Liver (tissue), 8 donors: ENCODE measurements at regions not wholly inside any gene's neighbourhood (a gene's known extent, or its start where the extent isn't known, plus 50 kb on each side); places are given as distances from the start of the nearest gene placed in this dataset.

Experiments used
- DNase-seq: peaks from one replicate; pipeline ENCODE4 v3.0.0-alpha.2; 2017; ENCODE audit warnings: low spot score
- H3K27ac ChIP-seq, 2 donors: one replicate each; pipeline ENCODE4 v1.7.0; 2013; ENCODE audit warnings: inconsistent platforms in 2 of 2, low read length in 2 of 2, control low read depth in 1 of 2, low read depth in 1 of 2, mild to moderate bottlenecking in 1 of 2
- H3K27me3 ChIP-seq, 4 donors: one replicate each; pipeline versions ENCODE4 v1.6.1 to v1.7.0; 2013; ENCODE audit warnings: low read length in 3 of 4, inconsistent platforms in 1 of 4, mild to moderate bottlenecking in 1 of 4, moderate library complexity in 1 of 4; ENCODE audit not compliant: control insufficient read depth in 4 of 4, insufficient read depth in 4 of 4
- H3K36me3 ChIP-seq, 4 donors: one replicate each; pipeline versions ENCODE4 v1.6.1 to v1.7.0; 2013; ENCODE audit warnings: low read length in 3 of 4, mild to moderate bottlenecking in 3 of 4, low read depth in 1 of 4, moderate library complexity in 1 of 4; ENCODE audit not compliant: control insufficient read depth in 4 of 4, insufficient read depth in 3 of 4
- H3K4me1 ChIP-seq, 4 donors: one replicate each; pipeline versions ENCODE4 v1.6.1 to v1.7.0; 2013; ENCODE audit warnings: low read length in 3 of 4, mild to moderate bottlenecking in 3 of 4, moderate library complexity in 1 of 4; ENCODE audit not compliant: control insufficient read depth in 4 of 4, insufficient read depth in 4 of 4
- H3K4me3 ChIP-seq, 3 donors: one replicate each; pipeline versions ENCODE4 v1.6.1 to v1.7.0; 2013; ENCODE audit warnings: low read length in 3 of 3, control low read depth in 1 of 3, low read depth in 1 of 3, mild to moderate bottlenecking in 1 of 3
- H3K9ac ChIP-seq, 2 donors: one replicate each; pipeline ENCODE4 v1.7.0; 2013; ENCODE audit warnings: low read length in 2 of 2, mild to moderate bottlenecking in 2 of 2, moderate library complexity in 2 of 2, control low read depth in 1 of 2, low read depth in 1 of 2
- H3K9me3 ChIP-seq, 4 donors: one replicate each; pipeline versions ENCODE4 v1.6.1 to v1.7.0; 2013; ENCODE audit warnings: low read length in 3 of 4; ENCODE audit not compliant: control insufficient read depth in 4 of 4
- FOXA1 ChIP-seq: IDR thresholded peaks from 2 replicates; pipeline ENCODE4 v1.6.1; 2016; ENCODE audit warnings: antibody characterized with exemption
- HNF4A ChIP-seq, 2 donors: conservative IDR thresholded peaks; 2 replicates each; pipeline ENCODE4 v1.6.1; 2016; ENCODE audit warnings: antibody characterized with exemption in 2 of 2, mild to moderate bottlenecking in 2 of 2
- HNF4G ChIP-seq: IDR thresholded peaks from 2 replicates; pipeline ENCODE4 v1.6.1; 2016; ENCODE audit warnings: antibody characterized with exemption
- JUND ChIP-seq, 2 donors: IDR thresholded peaks; 2 replicates each; pipeline ENCODE4 v1.6.1; 2016; ENCODE audit warnings: antibody characterized with exemption in 2 of 2
- RXRA ChIP-seq, 2 donors: IDR thresholded peaks; 2 replicates each; pipeline ENCODE4 v1.6.1; 2017 to 2018; ENCODE audit warnings: antibody characterized with exemption in 2 of 2, mild to moderate bottlenecking in 1 of 2
- SP1 ChIP-seq: IDR thresholded peaks from 2 replicates; pipeline ENCODE4 v1.6.1; 2018; ENCODE audit warnings: antibody characterized with exemption, mild to moderate bottlenecking
- TAF1 ChIP-seq: conservative IDR thresholded peaks from 2 replicates; pipeline ENCODE4 v1.6.1; 2016; ENCODE audit warnings: antibody characterized with exemption, mild to moderate bottlenecking
- WGBS: extraction: QIAGEN DNeasy Blood & Tissue Kit; methylation state at CpG from one replicate; pipeline ENCODE4 v1.1.7; 2013; 5-methylcytosine and 5-hydroxymethylcytosine counted together
- TF ChIP-seq, protein P1 (sequence below): fragments of 150-350 bp; IDR thresholded peaks from 2 replicates; pipeline ENCODE4 v1.5.1; 2017; ENCODE audit warnings: improper control_type of control experiment, low read depth, low read length; ENCODE audit not compliant: missing input control
- TF ChIP-seq, protein P2 (sequence below): IDR thresholded peaks from 2 replicates; pipeline ENCODE4 v1.6.1; 2016; ENCODE audit warnings: antibody characterized with exemption
- TF ChIP-seq, protein P3 (sequence below): IDR thresholded peaks from 2 replicates; pipeline ENCODE4 v1.6.1; 2016; ENCODE audit warnings: antibody characterized with exemption
- TF ChIP-seq, protein P4 (sequence below): IDR thresholded peaks from 2 replicates; pipeline ENCODE4 v1.6.1; 2016; ENCODE audit warnings: antibody characterized with exemption, mild to moderate bottlenecking
- TF ChIP-seq, protein P5 (sequence below): IDR thresholded peaks from 2 replicates; pipeline ENCODE4 v1.6.1; 2016; ENCODE audit warnings: antibody characterized with exemption
- donor health status: healthy.
- donor health status: healthy.
- donor health status: healthy.
- donor health status: healthy.
- donor health status: healthy.

DNA sequence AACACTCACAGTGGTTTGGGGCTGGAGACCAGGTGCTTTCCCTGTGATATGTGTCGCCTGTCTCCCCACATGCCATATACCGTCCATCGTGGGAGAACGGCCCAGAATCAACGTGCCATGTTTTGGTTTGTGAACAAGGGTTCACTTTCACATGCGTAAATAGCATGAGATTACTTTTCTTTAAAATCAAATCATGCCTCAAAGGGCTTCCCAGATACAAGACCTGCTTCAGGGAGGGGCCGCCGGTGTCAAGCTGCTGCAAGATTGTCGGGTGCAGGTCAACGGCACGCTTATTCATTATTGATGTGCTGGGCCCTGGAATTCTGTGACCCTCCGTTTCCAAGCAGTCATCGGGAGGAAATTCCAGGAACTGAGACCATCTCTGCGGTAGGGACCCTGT lies 145.2 kb upstream of the RTL1 start:
- Histone ChIP-seq H3K36me3 (no peaks in the 10 kb centered on the region), H3K9me3 (no peaks in the 10 kb centered on the region), H3K9ac (no peak overlapping the region), H3K4me1 (no peaks in the 10 kb centered on the region), H3K27ac (no peak overlapping the region), H3K4me3 (no peak overlapping the region), H3K27me3 (no peaks in the 10 kb centered on the region)
- no peak for DNase-seq
- WGBS = 90% methylated on average over 14 of the region's 14 CpGs
- TF ChIP-seq SP1 (no peak), TAF1 (no peak), HNF4A (conservative IDR thresholded peaks at IDR 0.05) (no peak), FOXA1 (no peak), RXRA (IDR thresholded peaks at IDR 0.05) (no peak)
- TF ChIP-seq, protein P1, sequence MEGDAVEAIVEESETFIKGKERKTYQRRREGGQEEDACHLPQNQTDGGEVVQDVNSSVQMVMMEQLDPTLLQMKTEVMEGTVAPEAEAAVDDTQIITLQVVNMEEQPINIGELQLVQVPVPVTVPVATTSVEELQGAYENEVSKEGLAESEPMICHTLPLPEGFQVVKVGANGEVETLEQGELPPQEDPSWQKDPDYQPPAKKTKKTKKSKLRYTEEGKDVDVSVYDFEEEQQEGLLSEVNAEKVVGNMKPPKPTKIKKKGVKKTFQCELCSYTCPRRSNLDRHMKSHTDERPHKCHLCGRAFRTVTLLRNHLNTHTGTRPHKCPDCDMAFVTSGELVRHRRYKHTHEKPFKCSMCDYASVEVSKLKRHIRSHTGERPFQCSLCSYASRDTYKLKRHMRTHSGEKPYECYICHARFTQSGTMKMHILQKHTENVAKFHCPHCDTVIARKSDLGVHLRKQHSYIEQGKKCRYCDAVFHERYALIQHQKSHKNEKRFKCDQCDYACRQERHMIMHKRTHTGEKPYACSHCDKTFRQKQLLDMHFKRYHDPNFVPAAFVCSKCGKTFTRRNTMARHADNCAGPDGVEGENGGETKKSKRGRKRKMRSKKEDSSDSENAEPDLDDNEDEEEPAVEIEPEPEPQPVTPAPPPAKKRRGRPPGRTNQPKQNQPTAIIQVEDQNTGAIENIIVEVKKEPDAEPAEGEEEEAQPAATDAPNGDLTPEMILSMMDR = no peak
- TF ChIP-seq, protein P2, sequence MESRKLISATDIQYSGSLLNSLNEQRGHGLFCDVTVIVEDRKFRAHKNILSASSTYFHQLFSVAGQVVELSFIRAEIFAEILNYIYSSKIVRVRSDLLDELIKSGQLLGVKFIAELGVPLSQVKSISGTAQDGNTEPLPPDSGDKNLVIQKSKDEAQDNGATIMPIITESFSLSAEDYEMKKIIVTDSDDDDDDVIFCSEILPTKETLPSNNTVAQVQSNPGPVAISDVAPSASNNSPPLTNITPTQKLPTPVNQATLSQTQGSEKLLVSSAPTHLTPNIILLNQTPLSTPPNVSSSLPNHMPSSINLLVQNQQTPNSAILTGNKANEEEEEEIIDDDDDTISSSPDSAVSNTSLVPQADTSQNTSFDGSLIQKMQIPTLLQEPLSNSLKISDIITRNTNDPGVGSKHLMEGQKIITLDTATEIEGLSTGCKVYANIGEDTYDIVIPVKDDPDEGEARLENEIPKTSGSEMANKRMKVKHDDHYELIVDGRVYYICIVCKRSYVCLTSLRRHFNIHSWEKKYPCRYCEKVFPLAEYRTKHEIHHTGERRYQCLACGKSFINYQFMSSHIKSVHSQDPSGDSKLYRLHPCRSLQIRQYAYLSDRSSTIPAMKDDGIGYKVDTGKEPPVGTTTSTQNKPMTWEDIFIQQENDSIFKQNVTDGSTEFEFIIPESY = no peak

DNA sequence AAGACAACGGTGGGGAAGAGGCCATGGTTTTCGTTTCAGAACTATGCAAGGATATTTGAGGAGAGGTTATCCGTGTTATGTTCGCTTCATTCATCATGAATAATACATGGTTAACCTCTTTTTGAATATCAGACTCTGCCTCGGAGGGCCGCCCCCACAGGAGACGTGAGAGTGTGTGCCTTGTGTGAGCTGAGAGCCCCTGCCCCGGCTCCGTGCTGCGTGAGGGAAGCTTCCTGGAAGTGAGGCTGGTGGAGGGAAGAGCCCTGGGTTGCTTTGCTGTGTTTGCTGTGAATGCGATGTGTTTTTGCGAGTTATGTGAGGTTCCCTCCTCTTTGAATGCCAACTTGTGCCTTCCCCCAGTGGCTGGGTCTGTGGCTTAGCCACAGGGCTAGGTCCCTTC lies 146.0 kb upstream of the RTL1 start:
- Histone ChIP-seq H3K9ac (no peak overlapping the region), H3K27me3 (no peaks in the 10 kb centered on the region), H3K9me3 (no peaks in the 10 kb centered on the region), H3K36me3 (no peaks in the 10 kb centered on the region), H3K4me3 (no peak overlapping the region), H3K4me1 (no peaks in the 10 kb centered on the region), H3K27ac (no peak overlapping the region)
- 88% methylated on average over 12 of the region's 12 CpGs for WGBS
- no peak for DNase-seq
- no peak for TF ChIP-seq TAF1
- TF ChIP-seq, protein P3, sequence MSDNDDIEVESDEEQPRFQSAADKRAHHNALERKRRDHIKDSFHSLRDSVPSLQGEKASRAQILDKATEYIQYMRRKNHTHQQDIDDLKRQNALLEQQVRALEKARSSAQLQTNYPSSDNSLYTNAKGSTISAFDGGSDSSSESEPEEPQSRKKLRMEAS = no peak
- TF ChIP-seq HNF4G = no peak
- TF ChIP-seq, protein P2 = no peak
- TF ChIP-seq, protein P4, sequence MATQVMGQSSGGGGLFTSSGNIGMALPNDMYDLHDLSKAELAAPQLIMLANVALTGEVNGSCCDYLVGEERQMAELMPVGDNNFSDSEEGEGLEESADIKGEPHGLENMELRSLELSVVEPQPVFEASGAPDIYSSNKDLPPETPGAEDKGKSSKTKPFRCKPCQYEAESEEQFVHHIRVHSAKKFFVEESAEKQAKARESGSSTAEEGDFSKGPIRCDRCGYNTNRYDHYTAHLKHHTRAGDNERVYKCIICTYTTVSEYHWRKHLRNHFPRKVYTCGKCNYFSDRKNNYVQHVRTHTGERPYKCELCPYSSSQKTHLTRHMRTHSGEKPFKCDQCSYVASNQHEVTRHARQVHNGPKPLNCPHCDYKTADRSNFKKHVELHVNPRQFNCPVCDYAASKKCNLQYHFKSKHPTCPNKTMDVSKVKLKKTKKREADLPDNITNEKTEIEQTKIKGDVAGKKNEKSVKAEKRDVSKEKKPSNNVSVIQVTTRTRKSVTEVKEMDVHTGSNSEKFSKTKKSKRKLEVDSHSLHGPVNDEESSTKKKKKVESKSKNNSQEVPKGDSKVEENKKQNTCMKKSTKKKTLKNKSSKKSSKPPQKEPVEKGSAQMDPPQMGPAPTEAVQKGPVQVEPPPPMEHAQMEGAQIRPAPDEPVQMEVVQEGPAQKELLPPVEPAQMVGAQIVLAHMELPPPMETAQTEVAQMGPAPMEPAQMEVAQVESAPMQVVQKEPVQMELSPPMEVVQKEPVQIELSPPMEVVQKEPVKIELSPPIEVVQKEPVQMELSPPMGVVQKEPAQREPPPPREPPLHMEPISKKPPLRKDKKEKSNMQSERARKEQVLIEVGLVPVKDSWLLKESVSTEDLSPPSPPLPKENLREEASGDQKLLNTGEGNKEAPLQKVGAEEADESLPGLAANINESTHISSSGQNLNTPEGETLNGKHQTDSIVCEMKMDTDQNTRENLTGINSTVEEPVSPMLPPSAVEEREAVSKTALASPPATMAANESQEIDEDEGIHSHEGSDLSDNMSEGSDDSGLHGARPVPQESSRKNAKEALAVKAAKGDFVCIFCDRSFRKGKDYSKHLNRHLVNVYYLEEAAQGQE = no peak
- no peak for TF ChIP-seq RXRA (IDR thresholded peaks at IDR 0.05)
- no peak for TF ChIP-seq SP1
- no peak for TF ChIP-seq JUND (IDR thresholded peaks at IDR 0.05)
- TF ChIP-seq, protein P5, sequence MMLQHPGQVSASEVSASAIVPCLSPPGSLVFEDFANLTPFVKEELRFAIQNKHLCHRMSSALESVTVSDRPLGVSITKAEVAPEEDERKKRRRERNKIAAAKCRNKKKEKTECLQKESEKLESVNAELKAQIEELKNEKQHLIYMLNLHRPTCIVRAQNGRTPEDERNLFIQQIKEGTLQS = no peak
